GM12878 (cell line): ENCODE measurements at regions not wholly inside any gene's neighbourhood (a gene's known extent, or its start where the extent isn't known, plus 50 kb on each side); places are given as distances from the start of the nearest gene placed in this dataset.

Source experiments
- BACH1 ChIP-seq: fragments of 450-650 bp; IDR thresholded peaks from 2 replicates; pipeline ENCODE4 v1.6.1; 2017; ENCODE audit warnings: mild to moderate bottlenecking, borderline replicate concordance
- BHLHE40 ChIP-seq, 2 experiments: fragments of 450-650 bp in 1 of 2; IDR thresholded peaks; 2 replicates each; pipeline ENCODE4 v1.6.1; 2011 to 2017; ENCODE audit warnings: low read depth in 2 of 2, borderline replicate concordance in 1 of 2, improper control_type of control experiment in 1 of 2, low read length in 1 of 2, mild to moderate bottlenecking in 1 of 2
- CBFB ChIP-seq: IDR thresholded peaks from 2 replicates; pipeline ENCODE4 v1.6.1; 2016; ENCODE audit warnings: antibody characterized with exemption, low read depth
- CHD1 ChIP-seq: IDR thresholded peaks from 2 replicates; pipeline ENCODE4 v1.6.1; 2012; ENCODE audit warnings: low read depth, low read length, improper control_type of control experiment
- HDAC6 ChIP-seq: fragments of 200-600 bp; sonication (generic); IDR thresholded peaks from one replicate; pipeline ENCODE4 v1.8.0; 2017; ENCODE audit warnings: antibody characterized with exemption; ENCODE audit not compliant: unreplicated experiment
- IKZF2 ChIP-seq, 2 experiments: fragments of 450-650 bp; IDR thresholded peaks; 2 replicates each; pipeline ENCODE4 v1.6.1; 2017; ENCODE audit warnings: mild to moderate bottlenecking in 2 of 2, moderate library complexity in 2 of 2
- JUNB ChIP-seq: IDR thresholded peaks from 2 replicates; pipeline ENCODE4 v1.6.1; 2016; ENCODE audit warnings: antibody characterized with exemption, mild to moderate bottlenecking
- MTA2 ChIP-seq: fragments of 450-650 bp; IDR thresholded peaks from 2 replicates; pipeline ENCODE4 v1.6.1; 2016; ENCODE audit warnings: low read depth, mild to moderate bottlenecking, moderate library complexity
- NFXL1 ChIP-seq: fragments of 450-650 bp; IDR thresholded peaks from 2 replicates; pipeline ENCODE4 v1.6.1; 2017; ENCODE audit warnings: antibody characterized with exemption, mild to moderate bottlenecking, borderline replicate concordance
- NKRF ChIP-seq: fragments of 450-650 bp; conservative IDR thresholded peaks from 2 replicates; pipeline ENCODE4 v1.6.1; 2017; ENCODE audit warnings: mild to moderate bottlenecking, moderate library complexity
- NR2C2 ChIP-seq: IDR thresholded peaks from 2 replicates; pipeline ENCODE4 v1.6.1; 2011; ENCODE audit warnings: borderline replicate concordance, low read depth; ENCODE audit not compliant: control insufficient read depth, insufficient read length
- POU2F2 ChIP-seq: IDR thresholded peaks from 3 replicates; pipeline ENCODE4 v1.6.1; 2011; ENCODE audit warnings: low read depth, mild to moderate bottlenecking, low read length, borderline replicate concordance
- RCOR1 ChIP-seq: conservative IDR thresholded peaks from 2 replicates; pipeline ENCODE4 v1.6.1; 2012; ENCODE audit warnings: low read depth, low read length, improper control_type of control experiment
- RUNX3 ChIP-seq: IDR thresholded peaks from 2 replicates; pipeline ENCODE4 v1.6.1; 2012; ENCODE audit warnings: low read length, inconsistent platforms
- SIN3A ChIP-seq: IDR thresholded peaks from 2 replicates; pipeline ENCODE4 v1.6.1; 2012; ENCODE audit warnings: low read depth, low read length, improper control_type of control experiment
- SPI1 ChIP-seq: IDR thresholded peaks from 2 replicates; pipeline ENCODE4 v1.6.1; 2011; ENCODE audit warnings: low read depth, mild to moderate bottlenecking, low read length, moderate library complexity, borderline replicate concordance; ENCODE audit not compliant: insufficient read depth
- TCF12 ChIP-seq: IDR thresholded peaks from 2 replicates; pipeline ENCODE4 v1.6.1; 2011; ENCODE audit warnings: low read depth, mild to moderate bottlenecking, low read length
- TCF3 ChIP-seq: IDR thresholded peaks from 2 replicates; pipeline ENCODE4 v1.6.1; 2012; ENCODE audit warnings: low read depth, mild to moderate bottlenecking, low read length, borderline replicate concordance; ENCODE audit not compliant: insufficient read depth
- USF2 ChIP-seq: IDR thresholded peaks from 2 replicates; pipeline ENCODE4 v1.6.1; 2011; ENCODE audit warnings: low read depth, low read length, improper control_type of control experiment, borderline replicate concordance
- ZBTB40 ChIP-seq: fragments of 450-650 bp; IDR thresholded peaks from 2 replicates; pipeline ENCODE4 v1.6.1; 2016; ENCODE audit warnings: mild to moderate bottlenecking, moderate library complexity, borderline replicate concordance
- ZNF24 ChIP-seq: fragments of 450-650 bp; IDR thresholded peaks from 2 replicates; pipeline ENCODE4 v1.6.1; 2017; ENCODE audit warnings: antibody characterized with exemption, mild to moderate bottlenecking
- TF ChIP-seq, protein P1 (sequence below): IDR thresholded peaks from 2 replicates; pipeline ENCODE4 v1.6.1; 2012; ENCODE audit warnings: low read depth, low read length, improper control_type of control experiment

DNA sequence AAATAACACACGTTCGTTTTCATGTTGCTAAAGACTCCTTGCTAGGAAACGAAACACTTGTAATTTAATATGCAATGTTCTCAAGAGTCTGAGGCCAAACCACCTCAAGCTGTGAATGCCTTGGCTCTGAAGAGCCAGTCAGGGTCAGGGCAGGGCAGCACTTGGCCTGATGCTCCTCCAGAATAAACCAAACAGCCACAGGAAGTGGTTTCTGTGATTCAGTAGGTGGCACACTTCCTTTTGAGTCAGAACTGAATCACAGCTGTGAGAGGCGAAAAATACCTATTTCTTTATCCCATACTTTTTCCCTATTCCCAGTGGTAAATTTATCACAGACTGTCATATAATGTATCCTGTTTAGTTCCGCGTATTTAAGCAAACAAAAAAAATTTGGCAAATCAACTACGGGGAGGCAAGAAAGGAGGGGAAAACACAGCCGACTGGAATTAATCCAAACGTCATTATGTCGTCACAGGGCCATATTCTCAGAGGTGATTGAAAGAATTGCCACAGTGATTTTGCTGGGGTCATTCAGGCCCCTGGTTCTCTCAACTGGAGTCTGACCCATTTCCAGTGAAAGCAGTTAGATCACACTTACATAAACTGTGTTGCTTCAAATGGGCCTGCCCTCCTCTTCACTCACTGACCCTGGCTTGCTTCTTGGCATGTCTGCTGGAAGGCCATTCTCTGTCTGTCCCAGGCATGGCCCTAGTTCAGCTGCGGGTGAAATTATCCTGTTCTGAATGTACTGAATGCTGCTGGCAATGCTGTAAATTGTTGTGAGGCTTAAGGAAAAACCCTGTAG, 71.2 kb downstream of the ARRDC3 start (continued):
- TF ChIP-seq NKRF (no peak), IKZF2 (IDR thresholded peaks at IDR 0.05) (peak; percentile 86 to 92), ZBTB40 (no peak), ZNF24 (no peak), TCF3 (peak; percentile 75; the same call in 1 of the 2 replicates), JUNB (peak; percentile 76), NR2C2 (no peak), SPI1 (peak; percentile 42; the same call in 1 of the 2 replicates), CBFB (no peak), SIN3A (no peak), POU2F2 (no peak), USF2 (no peak), RUNX3 (peak; percentile 93), RCOR1 (no peak), CHD1 (no peak), TCF12 (peak; percentile 68), BHLHE40 (IDR thresholded peaks at IDR 0.05; ENCODE audit: borderline replicate concordance in 1 of 2, low read depth in 2 of 2, low read length in 1 of 2) (peak; percentile 17 to 47; a peak in 2 of 4 replicates), HDAC6 (no peak), BACH1 (no peak), NFXL1 (no peak), MTA2 (peak; percentile 48)
- TF ChIP-seq, protein P1, sequence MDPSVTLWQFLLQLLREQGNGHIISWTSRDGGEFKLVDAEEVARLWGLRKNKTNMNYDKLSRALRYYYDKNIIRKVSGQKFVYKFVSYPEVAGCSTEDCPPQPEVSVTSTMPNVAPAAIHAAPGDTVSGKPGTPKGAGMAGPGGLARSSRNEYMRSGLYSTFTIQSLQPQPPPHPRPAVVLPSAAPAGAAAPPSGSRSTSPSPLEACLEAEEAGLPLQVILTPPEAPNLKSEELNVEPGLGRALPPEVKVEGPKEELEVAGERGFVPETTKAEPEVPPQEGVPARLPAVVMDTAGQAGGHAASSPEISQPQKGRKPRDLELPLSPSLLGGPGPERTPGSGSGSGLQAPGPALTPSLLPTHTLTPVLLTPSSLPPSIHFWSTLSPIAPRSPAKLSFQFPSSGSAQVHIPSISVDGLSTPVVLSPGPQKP: no peak
